HG02852 (cell line): ENCODE measurements at regions not wholly inside any gene's neighbourhood (a gene's known extent, or its start where the extent isn't known, plus 50 kb on each side); places are given as distances from the start of the nearest gene placed in this dataset.

ENCODE experiments used
- ATAC-seq: cut with Tn5 transposase; IDR thresholded peaks from one replicate; pipeline ENCODE4 v1.9.1; 2021; ENCODE audit warnings: mild to moderate bottlenecking, moderate library complexity; ENCODE audit not compliant: unreplicated experiment

GRCh38 chr4:108567831-108568230 is 52.5 kb upstream of the RPL34 start:
- ATAC-seq, result no peak

- ATAC-seq, result no peak
Measured at GRCh38 chr4:108561116-108561515, 59.3 kb upstream of the RPL34 start.

GRCh38 chr4:108560616-108561015 is 59.8 kb upstream of the RPL34 start:
- no peak for ATAC-seq

GRCh38 chr4:108559911-108560310 is 60.5 kb upstream of the RPL34 start:
- no peak for ATAC-seq

- ATAC-seq, result no peak
Measured at GRCh38 chr4:108559068-108559793, 61.1 kb upstream of the RPL34 start.

GRCh38 chr4:108556588-108557200 is 63.7 kb upstream of the RPL34 start:
- ATAC-seq, result peak; percentile 81

GRCh38 chr4:108556166-108556565 is 64.2 kb upstream of the RPL34 start:
- no peak for ATAC-seq

- no peak for ATAC-seq
Measured at GRCh38 chr4:108555701-108556100, 64.7 kb upstream of the RPL34 start.

GRCh38 chr4:108547682-108548081 is 72.7 kb upstream of the RPL34 start:
- no peak for ATAC-seq

GRCh38 chr4:108546728-108547127 is 73.6 kb upstream of the RPL34 start:
- ATAC-seq, result no peak

- ATAC-seq, result no peak
Measured at GRCh38 chr4:108544481-108544880, 75.9 kb upstream of the RPL34 start.

- no peak for ATAC-seq
Measured at GRCh38 chr4:108543359-108543968, 76.9 kb upstream of the RPL34 start.

- no peak for ATAC-seq
Measured at GRCh38 chr4:108540536-108540935, 79.8 kb upstream of the RPL34 start.

- no peak for ATAC-seq
Measured at GRCh38 chr4:108536577-108536976, 83.8 kb upstream of the RPL34 start.

- ATAC-seq, result no peak
Measured at GRCh38 chr4:108535757-108536156, 84.6 kb upstream of the RPL34 start.

GRCh38 chr4:108533876-108534275 is 86.5 kb upstream of the RPL34 start:
- no peak for ATAC-seq

- no peak for ATAC-seq
Measured at GRCh38 chr4:108533245-108533844, 87.0 kb upstream of the RPL34 start.

- no peak for ATAC-seq
Measured at GRCh38 chr4:108532738-108533137, 87.6 kb upstream of the RPL34 start.

GRCh38 chr4:108532187-108532586 is 88.2 kb upstream of the RPL34 start:
- no peak for ATAC-seq

GRCh38 chr4:108531461-108531860 is 88.9 kb upstream of the RPL34 start:
- no peak for ATAC-seq

GRCh38 chr4:108529984-108530905 is 90.1 kb upstream of the RPL34 start:
- no peak for ATAC-seq
